ENCODE measurements at regions not wholly inside any gene's neighbourhood (a gene's known extent, or its start where the extent isn't known, plus 50 kb on each side); places are given as distances from the start of the nearest gene placed in this dataset.
"Not testable (repeated sequence)": the region's sequence is repeated elsewhere in the genome, so short reads cannot be mapped to it uniquely, and the experiment has no call there.

DNA sequence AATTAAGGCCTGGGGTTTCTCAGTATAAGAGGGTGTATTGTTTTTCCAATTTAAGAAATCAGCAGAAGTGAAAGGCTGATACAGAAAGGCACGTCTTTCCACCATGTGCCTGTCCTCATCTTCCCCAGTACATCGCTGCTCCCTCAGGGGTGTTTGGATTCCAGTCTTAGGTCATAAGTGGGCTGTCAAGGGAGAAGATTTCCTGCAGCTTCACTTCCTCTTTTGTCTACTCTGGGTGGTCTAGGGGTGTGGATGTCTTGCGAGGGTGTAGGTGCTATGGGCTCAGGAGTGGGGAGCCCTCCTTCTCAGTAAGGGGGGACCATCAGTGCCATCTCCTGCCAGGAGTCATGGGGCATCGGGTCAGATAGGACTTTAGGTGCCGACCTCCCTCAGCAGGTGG, 999.8 kb upstream of the NCAM2 start:
- DNase-seq (ENCODE audit: low read depth): no peak

DNA sequence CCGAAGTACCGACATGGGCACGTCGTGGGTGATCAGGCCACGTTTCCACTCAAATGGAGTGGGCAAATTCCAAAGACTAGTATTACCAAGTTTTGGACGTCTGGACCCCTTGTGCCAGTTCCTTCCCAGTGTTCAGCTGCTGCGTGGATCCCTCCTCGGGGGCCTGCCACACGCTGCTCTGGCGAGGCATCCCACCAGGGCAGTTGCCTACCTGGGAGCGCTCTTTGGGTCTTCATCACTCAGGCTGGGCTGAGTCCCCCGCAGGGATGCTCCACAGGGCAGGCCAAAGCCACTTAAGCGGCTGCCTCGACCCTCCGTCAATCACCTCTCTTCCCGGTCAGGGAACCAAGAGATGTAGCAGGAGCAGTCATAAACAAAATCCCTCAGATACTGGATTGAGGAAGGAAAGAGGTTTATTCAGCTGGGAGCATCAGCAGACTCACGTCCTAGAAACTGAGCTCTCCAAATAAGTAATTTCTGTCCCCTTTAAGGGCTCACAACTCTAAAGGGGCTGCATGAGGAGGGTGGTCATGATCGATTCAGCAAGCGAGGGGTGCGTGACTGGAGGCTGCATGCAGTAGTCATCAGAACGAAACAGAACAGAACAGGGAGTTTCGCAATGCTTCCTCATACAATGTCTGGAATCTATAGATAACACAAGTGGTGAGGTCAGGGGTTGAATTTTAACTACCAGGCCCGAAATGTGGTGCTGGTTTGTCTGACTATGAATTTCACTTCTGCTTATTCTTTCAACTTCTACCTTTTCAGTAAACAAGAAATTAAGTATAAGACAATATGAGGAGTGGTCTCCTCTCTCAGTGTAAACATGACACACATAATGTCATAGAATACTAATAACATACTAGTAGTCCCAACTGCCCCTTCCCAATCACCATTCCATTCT, 998.6 kb upstream of the NCAM2 start:
- DNase-seq (ENCODE audit: low read depth): no peak

- DNase-seq (ENCODE audit: low read depth): no peak
These were observed 993.8 kb upstream of the NCAM2 start for GRCh38 chr21:20004367-20004766.

GRCh38 chr21:20010691-20011200, 987.5 kb upstream of the NCAM2 start:
- no peak for DNase-seq (ENCODE audit: low read depth)

DNA sequence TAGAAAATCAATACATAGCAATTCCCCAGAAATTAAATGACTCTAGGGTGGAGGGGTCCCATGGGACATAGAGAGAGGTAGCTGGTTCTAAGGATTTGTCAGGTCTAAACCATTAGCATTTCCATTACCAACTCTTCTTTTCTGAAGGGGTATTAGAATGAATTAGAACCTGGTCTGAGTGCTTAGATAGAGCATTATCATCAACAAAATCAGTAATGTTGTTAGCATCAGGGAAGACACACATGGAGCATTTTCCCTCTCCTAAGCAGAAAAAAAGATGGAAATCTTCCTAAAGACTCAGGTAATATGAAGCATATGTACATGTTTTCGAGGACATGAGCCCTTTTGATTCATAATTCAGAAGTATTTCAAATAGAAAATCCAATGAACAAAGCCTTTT, 984.4 kb upstream of the NCAM2 start:
- no peak for DNase-seq (ENCODE audit: low read depth)

- DNase-seq (ENCODE audit: low read depth): no peak
These were observed 981.7 kb upstream of the NCAM2 start for GRCh38 chr21:20016435-20017005.

- no peak for DNase-seq (ENCODE audit: low read depth)
These were observed 978.2 kb upstream of the NCAM2 start for GRCh38 chr21:20020026-20020425.

GRCh38 chr21:20023193-20023592, 975.0 kb upstream of the NCAM2 start:
- no peak for DNase-seq (ENCODE audit: low read depth)

DNA sequence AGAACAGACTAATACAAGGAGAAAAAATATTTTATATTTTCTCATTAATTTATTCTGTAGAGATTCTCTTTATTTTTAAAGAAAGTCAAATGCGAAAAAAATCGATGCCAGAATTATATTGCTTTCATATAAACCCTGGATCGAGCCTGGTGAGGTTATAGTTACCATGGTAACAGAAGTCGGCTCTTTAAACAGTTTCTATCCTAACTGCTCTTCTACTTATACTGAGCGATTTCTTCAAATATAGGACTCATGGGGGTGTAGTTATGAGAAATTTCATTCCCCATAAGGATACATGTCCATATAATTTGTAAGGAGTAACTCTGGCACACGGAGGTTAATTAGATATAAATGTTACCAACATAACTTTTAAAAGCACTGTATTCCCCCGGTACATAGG, 973.5 kb upstream of the NCAM2 start:
- no peak for DNase-seq (ENCODE audit: low read depth)

- no peak for DNase-seq (ENCODE audit: low read depth)
These were observed 971.7 kb upstream of the NCAM2 start for GRCh38 chr21:20026543-20026942.

DNA sequence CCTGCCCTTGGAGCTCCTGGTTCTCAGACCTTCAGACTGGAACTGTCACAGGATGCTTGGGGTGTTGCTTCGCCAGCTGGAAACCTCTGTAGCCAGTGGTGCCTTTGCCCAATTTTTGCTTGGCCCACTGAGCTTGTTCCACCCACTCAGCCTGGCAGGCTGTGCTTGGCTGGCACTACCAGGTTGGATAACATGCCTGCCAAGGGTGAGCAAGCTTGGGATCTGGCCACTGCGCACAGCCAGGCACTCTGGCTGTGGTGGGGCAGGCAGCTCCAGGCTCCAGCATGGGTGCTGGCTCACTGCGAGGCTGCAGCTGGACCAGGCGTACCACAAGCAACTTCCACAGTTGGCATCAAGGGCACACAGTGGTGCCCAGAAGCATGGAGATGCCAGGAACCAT, 967.8 kb upstream of the NCAM2 start:
- DNase-seq (ENCODE audit: low read depth): no peak

- DNase-seq (ENCODE audit: low read depth): no peak
These were observed 966.4 kb upstream of the NCAM2 start for GRCh38 chr21:20031807-20032206.

DNA sequence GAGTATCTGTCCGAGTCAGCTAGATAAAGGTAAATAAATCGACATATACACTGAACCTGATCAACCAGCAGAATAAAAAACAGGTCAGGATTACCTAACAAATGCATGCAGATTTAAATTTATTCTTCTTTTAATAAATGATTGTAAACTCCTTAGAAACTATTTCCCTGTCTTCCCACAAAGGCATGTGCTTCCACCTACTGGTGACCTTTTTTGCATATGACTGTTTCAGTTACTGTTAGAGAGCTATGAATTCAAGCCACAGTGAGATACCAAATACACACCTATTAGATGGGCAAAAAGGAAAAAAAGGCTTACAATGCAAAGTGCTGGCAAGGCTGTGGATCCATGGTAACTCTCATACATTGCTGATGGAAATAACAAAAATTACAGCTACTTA, 957.4 kb upstream of the NCAM2 start:
- DNase-seq (ENCODE audit: low read depth): no peak

GRCh38 chr21:20045197-20045596, 953.0 kb upstream of the NCAM2 start:
- no peak for DNase-seq (ENCODE audit: low read depth)

DNA sequence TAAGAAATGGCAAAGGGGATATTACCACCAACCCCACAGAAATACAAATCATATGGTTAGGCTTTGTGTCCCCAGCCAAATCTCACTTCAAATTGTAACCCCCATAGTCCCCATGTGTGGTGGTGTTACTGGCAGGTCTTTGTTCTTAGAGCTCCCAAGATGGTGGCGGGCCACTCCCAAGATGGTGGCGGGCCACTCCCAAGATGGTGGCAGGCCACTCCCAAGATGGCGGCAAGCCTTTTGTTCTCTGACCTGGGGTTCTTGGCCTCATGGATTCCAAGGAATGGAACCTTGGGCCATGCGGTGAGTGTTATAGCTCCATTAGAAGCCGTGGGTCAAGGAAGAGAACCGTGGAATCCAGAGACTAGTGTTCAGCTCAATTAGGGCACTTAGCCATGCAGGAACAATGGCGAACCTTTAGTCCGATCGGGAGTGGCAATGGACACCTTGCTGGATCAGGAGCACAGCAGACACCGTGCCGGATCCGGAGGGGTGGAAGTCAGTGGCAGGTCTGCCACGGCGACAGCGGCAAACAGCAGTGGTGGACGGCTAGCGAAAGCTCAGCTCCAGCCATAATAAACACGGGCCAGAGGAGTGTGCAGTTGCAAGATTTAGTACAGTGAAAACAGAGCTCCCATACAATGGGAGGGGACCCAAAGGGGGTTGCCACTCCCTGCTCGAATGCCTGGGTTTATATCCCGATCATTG, 949.9 kb upstream of the NCAM2 start:
- not testable (repeated sequence) for DNase-seq (ENCODE audit: low read depth)

- DNase-seq (ENCODE audit: low read depth): no peak
These were observed 914.9 kb upstream of the NCAM2 start for GRCh38 chr21:20083336-20083735.

DNA sequence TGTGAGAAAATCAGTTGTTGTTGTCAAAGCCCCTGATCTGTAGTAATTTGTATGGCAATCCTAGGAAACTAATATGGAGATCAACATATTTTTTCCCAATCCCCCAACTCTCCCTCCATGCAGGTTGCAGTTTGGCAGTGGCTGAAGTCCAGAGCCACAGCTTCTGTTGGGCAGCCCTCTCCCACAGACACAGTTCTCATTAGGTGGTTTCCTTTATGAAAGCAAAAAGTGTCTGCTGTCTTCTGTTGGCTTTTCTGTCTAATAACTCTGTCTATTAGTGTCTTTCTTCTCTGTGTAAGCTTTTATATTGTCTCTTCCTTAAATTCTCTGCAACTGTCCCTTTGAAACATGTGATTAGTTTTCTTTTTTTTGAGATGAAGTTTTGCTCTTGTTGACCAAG, 914.3 kb upstream of the NCAM2 start:
- DNase-seq (ENCODE audit: low read depth): no peak

DNA sequence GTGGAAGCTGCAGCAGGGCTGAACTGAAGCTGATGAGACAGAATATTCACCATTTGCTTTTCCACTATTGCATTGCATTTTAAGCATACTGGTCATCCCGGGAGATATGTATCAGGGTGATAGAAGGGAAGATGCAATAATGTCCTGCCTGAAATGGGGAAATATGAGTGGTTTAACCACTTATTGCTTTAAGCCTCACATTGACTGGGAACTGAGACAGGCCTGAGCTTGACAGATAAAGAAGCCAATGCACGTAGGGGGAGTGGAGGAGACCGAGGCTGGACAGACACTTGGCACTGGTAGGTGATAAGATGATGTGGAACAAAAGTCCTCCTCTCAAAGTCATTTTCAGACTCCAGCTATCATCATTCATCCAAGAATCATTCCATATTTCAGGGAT, 911.7 kb upstream of the NCAM2 start:
- DNase-seq (ENCODE audit: low read depth): no peak

GRCh38 chr21:20106368-20106767, 891.8 kb upstream of the NCAM2 start:
- no peak for DNase-seq (ENCODE audit: low read depth)

DNA sequence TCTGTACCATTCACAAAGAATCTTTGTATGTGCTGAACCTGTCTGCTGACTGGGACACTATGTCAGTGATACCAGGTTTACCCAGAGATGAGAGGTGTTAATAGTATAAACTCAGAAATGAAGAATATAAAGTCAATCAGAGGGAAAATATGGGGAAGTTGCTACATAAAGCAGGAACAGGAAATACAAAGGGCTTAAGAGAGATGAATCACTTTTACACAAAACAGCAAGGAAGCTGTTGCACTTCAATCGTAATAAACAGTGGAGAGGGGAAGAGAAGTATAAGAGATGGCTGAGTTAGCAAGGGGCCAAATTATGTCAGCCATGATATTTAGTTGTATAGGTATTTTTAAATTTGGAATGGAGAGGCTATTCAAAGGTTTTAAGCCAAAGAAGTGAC, 890.2 kb upstream of the NCAM2 start:
- no peak for DNase-seq (ENCODE audit: low read depth)

GRCh38 chr21:20108976-20109540, 889.2 kb upstream of the NCAM2 start:
- DNase-seq (ENCODE audit: low read depth): no peak

GRCh38 chr21:20110368-20110767, 887.8 kb upstream of the NCAM2 start:
- DNase-seq (ENCODE audit: low read depth): no peak

GRCh38 chr21:20151741-20152140, 846.5 kb upstream of the NCAM2 start:
- no peak for DNase-seq (ENCODE audit: low read depth)
